ENCODE measurements at regions not wholly inside any gene's neighbourhood (a gene's known extent, or its start where the extent isn't known, plus 50 kb on each side); places are given as distances from the start of the nearest gene placed in this dataset.

DNA sequence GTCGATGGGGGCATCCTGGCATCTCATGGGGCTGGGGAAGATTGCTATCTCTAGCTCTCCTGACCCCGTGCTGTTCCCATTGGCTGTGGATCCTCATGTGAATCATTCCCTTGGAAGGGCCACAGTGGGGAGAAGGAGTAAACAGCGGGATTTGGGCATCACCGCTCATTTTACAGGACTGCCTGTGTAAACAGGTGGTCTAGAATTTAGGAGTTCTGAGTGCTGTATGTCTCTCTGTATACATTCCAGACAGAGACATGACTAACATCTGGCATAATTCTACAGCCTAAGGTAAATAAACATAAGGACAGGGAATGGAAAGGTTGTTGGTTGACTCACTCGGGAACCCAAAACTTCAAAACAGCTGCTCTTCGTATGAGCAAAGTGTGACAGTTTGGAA is 92.7 kb downstream of the COPS8 start:
- Histone ChIP-seq H3K4me3 (ENCODE audit: low read depth in 1 of 3, low read length in 3 of 3) (no peak overlapping the region), H3K4me1 (ENCODE audit: control insufficient read depth in 3 of 3, insufficient read depth in 2 of 3, low read depth in 1 of 3, low read length in 2 of 3) (no peaks in the 10 kb centered on the region), H3K27me3 (ENCODE audit: control insufficient read depth in 3 of 3, insufficient read depth in 3 of 3, low read length in 3 of 3) (peaks cover 0 to 5% (median 0%) of the 10 kb centered on the region in 3 donors), H3K9me3 (ENCODE audit: control insufficient read depth in 2 of 2, insufficient read depth in 1 of 2, low read depth in 1 of 2, low read length in 1 of 2) (no peaks in the 10 kb centered on the region), H3K36me3 (ENCODE audit: control insufficient read depth in 3 of 3, insufficient read depth in 2 of 3, low read depth in 1 of 3, low read length in 3 of 3) (no peaks in the 10 kb centered on the region), H3K27ac (ENCODE audit: low read depth in 1 of 3, low read length in 2 of 3) (peak overlapping the region in 1 of 3 donors; percentile 74)
- FAIRE-seq (no peak), DNase-seq (no peak)
- 78 to 86% (median 79%) methylated on average over 6 of the region's 6 CpGs for WGBS, 3 donors

GRCh38 chr2:237179161-237179560 is 93.5 kb downstream of the COPS8 start:
- DNase-seq (no peak), FAIRE-seq (no peak)
- Histone ChIP-seq H3K9me3 (ENCODE audit: control insufficient read depth in 2 of 2, insufficient read depth in 1 of 2, low read depth in 1 of 2, low read length in 1 of 2) (no peaks in the 10 kb centered on the region), H3K27ac (ENCODE audit: low read depth in 1 of 3, low read length in 2 of 3) (no peak overlapping the region), H3K27me3 (ENCODE audit: control insufficient read depth in 3 of 3, insufficient read depth in 3 of 3, low read length in 3 of 3) (peaks cover 0 to 5% (median 0%) of the 10 kb centered on the region in 3 donors), H3K4me1 (ENCODE audit: control insufficient read depth in 3 of 3, insufficient read depth in 2 of 3, low read depth in 1 of 3, low read length in 2 of 3) (no peaks in the 10 kb centered on the region), H3K36me3 (ENCODE audit: control insufficient read depth in 3 of 3, insufficient read depth in 2 of 3, low read depth in 1 of 3, low read length in 3 of 3) (no peaks in the 10 kb centered on the region), H3K4me3 (ENCODE audit: low read depth in 1 of 3, low read length in 3 of 3) (no peak overlapping the region)
- 92 to 94% (median 93%) methylated on average over 5 of the region's 5 CpGs for WGBS, 3 donors

DNA sequence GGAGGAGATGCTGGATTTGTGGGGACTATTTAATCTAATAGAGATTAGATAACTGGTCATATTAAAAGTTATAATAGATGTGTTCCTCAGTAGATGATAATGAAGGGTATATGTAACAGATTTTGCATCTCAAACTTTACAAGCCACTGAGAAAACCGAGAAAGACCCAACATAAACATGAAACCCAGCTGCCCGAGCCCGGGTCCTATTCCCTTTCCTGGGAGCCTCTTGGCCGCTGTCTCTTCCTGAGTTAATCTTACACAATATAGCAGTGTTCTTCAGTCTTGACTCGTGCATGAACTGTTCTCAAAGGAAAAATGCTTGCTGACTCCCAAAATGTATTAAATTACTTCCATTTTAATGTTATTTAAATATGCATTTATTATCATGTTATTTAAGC is 94.5 kb downstream of the COPS8 start:
- FAIRE-seq (no peak), DNase-seq (no peak)
- Histone ChIP-seq H3K4me1 (ENCODE audit: control insufficient read depth in 3 of 3, insufficient read depth in 2 of 3, low read depth in 1 of 3, low read length in 2 of 3) (no peaks in the 10 kb centered on the region), H3K36me3 (ENCODE audit: control insufficient read depth in 3 of 3, insufficient read depth in 2 of 3, low read depth in 1 of 3, low read length in 3 of 3) (no peaks in the 10 kb centered on the region), H3K27ac (ENCODE audit: low read depth in 1 of 3, low read length in 2 of 3) (peak overlapping the region in 1 of 3 donors; percentile 48), H3K9me3 (ENCODE audit: control insufficient read depth in 2 of 2, insufficient read depth in 1 of 2, low read depth in 1 of 2, low read length in 1 of 2) (no peaks in the 10 kb centered on the region), H3K4me3 (ENCODE audit: low read depth in 1 of 3, low read length in 3 of 3) (no peak overlapping the region), H3K27me3 (ENCODE audit: control insufficient read depth in 3 of 3, insufficient read depth in 3 of 3, low read length in 3 of 3) (peaks cover 0 to 5% (median 0%) of the 10 kb centered on the region in 3 donors)
- WGBS, 3 donors = 72 to 83% (median 80%) methylated on average over 5 of the region's 5 CpGs

DNA sequence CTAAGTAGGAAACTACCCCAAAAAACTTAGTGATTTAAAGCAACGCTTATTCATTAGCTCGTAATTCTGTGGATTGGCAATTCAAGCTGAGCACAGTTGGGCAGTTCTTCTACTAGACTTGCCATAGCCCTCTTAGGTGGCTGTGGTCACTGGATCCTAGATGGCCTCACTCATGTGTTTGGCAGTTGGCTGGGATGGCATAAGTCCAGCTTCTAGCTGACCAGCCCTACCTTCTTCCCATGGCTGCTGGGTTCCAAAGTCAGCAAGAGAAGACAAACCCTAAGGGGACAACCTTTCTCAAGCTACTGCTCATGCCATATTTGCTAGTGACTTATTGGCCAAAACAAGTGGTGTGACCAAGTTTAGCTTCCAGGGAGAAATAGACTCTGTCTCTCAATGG is 95.3 kb downstream of the COPS8 start:
- 94 to 100% (median 95%) methylated on average over 2 of the region's 2 CpGs for WGBS, 3 donors
- no peaks in the 10 kb centered on the region for H3K9me3 ChIP-seq (ENCODE audit: control insufficient read depth in 2 of 2, insufficient read depth in 1 of 2, low read depth in 1 of 2, low read length in 1 of 2)
- DNase-seq (no peak), FAIRE-seq (no peak)
- peak overlapping the region in 1 of 3 donors; percentile 9 for H3K27ac ChIP-seq (ENCODE audit: low read depth in 1 of 3, low read length in 2 of 3)
- H3K36me3 ChIP-seq (ENCODE audit: control insufficient read depth in 3 of 3, insufficient read depth in 2 of 3, low read depth in 1 of 3, low read length in 3 of 3) = no peaks in the 10 kb centered on the region
- H3K4me1 ChIP-seq (ENCODE audit: control insufficient read depth in 3 of 3, insufficient read depth in 2 of 3, low read depth in 1 of 3, low read length in 2 of 3) = no peaks in the 10 kb centered on the region
- H3K27me3 ChIP-seq (ENCODE audit: control insufficient read depth in 3 of 3, insufficient read depth in 3 of 3, low read length in 3 of 3) = peaks cover 0 to 5% (median 0%) of the 10 kb centered on the region in 3 donors
- no peak overlapping the region for H3K4me3 ChIP-seq (ENCODE audit: low read depth in 1 of 3, low read length in 3 of 3)

DNA sequence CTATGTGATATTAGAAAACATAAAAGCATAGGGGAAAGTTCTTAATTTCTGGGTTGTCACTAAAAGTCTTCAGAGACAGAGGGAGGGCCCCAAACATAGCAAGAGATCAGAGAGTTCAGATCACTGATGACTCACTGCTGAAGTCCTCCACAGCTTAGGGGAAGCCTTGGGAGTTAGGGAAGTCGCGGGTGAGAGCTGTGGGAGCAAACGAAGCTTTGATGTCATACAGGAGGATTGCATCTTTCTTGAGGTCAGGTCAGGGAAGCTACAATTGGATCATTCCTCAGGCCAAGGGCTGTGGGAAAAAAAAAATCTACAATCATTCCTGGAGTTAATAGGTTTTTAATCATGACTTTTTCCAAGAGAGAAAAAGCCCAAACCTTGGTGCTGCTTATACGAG is 96.2 kb downstream of the COPS8 start:
- peak overlapping the region in 1 of 3 donors; percentile 69 for H3K27ac ChIP-seq (ENCODE audit: low read depth in 1 of 3, low read length in 2 of 3)
- no peak for DNase-seq
- 45 to 60% (median 49%) methylated on average over 4 of the region's 4 CpGs for WGBS, 3 donors

DNA sequence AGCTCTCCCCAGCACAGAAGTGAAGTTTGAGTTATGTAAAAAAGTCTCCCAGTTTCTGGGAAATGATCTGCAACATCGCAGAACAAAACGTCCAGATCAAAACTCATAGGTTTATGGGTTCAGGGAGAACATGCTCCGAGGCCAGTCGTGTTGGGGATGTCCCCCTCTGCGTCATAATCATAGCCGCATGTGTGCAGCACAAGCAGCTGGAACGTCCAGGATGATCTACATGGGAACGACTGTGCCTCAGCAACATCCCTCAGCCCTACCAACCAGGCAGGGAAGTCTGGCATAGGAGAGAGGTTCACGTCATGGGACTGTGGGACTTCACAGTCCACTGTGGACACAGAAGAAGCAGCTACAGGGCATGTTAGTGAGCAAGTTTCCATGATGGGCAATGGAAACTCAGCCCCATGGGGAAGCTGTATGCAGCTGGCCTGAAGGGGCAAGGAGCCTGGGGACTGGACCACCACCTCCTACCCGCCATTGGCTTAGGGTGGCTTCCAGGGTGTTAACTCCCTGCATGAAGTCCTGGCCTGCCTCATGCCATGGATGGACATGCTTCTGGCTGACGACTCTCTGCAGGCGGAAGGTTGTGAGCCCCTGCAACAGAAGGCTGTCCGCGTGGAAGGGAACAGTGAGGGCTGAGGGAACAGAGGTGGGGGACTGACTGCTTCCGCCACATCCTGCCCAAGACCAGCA is 96.9 kb downstream of the COPS8 start:
- Histone ChIP-seq H3K27ac (ENCODE audit: low read depth in 1 of 3, low read length in 2 of 3) (peak overlapping the region in 1 of 3 donors; percentile 69), H3K27me3 (ENCODE audit: control insufficient read depth in 3 of 3, insufficient read depth in 3 of 3, low read length in 3 of 3) (peaks cover 0 to 5% (median 2%) of the 10 kb centered on the region in 3 donors), H3K4me3 (ENCODE audit: low read depth in 1 of 3, low read length in 3 of 3) (no peak overlapping the region), H3K36me3 (ENCODE audit: control insufficient read depth in 3 of 3, insufficient read depth in 2 of 3, low read depth in 1 of 3, low read length in 3 of 3) (no peaks in the 10 kb centered on the region), H3K9me3 (ENCODE audit: control insufficient read depth in 2 of 2, insufficient read depth in 1 of 2, low read depth in 1 of 2, low read length in 1 of 2) (no peaks in the 10 kb centered on the region), H3K4me1 (ENCODE audit: control insufficient read depth in 3 of 3, insufficient read depth in 2 of 3, low read depth in 1 of 3, low read length in 2 of 3) (no peaks in the 10 kb centered on the region)
- 80 to 86% (median 85%) methylated on average over 15 of the region's 15 CpGs for WGBS, 3 donors
- FAIRE-seq = no peak
- no peak for DNase-seq

More for the DNA sequence above, 96.2 kb downstream of the COPS8 start:
- no peaks in the 10 kb centered on the region for H3K9me3 ChIP-seq (ENCODE audit: control insufficient read depth in 2 of 2, insufficient read depth in 1 of 2, low read depth in 1 of 2, low read length in 1 of 2)
- no peak for FAIRE-seq
- H3K4me1 ChIP-seq (ENCODE audit: control insufficient read depth in 3 of 3, insufficient read depth in 2 of 3, low read depth in 1 of 3, low read length in 2 of 3) = no peaks in the 10 kb centered on the region
- peaks cover 0 to 5% (median 2%) of the 10 kb centered on the region in 3 donors for H3K27me3 ChIP-seq (ENCODE audit: control insufficient read depth in 3 of 3, insufficient read depth in 3 of 3, low read length in 3 of 3)
- H3K4me3 ChIP-seq (ENCODE audit: low read depth in 1 of 3, low read length in 3 of 3) = no peak overlapping the region
- no peaks in the 10 kb centered on the region for H3K36me3 ChIP-seq (ENCODE audit: control insufficient read depth in 3 of 3, insufficient read depth in 2 of 3, low read depth in 1 of 3, low read length in 3 of 3)

GRCh38 chr2:237184192-237184918 is 98.7 kb downstream of the COPS8 start:
- Histone ChIP-seq H3K27me3 (ENCODE audit: control insufficient read depth in 3 of 3, insufficient read depth in 3 of 3, low read length in 3 of 3) (peaks cover 0 to 5% (median 2%) of the 10 kb centered on the region in 3 donors), H3K36me3 (ENCODE audit: control insufficient read depth in 3 of 3, insufficient read depth in 2 of 3, low read depth in 1 of 3, low read length in 3 of 3) (no peaks in the 10 kb centered on the region), H3K27ac (ENCODE audit: low read depth in 1 of 3, low read length in 2 of 3) (peak overlapping the region in 1 of 3 donors; percentile 48), H3K4me1 (ENCODE audit: control insufficient read depth in 3 of 3, insufficient read depth in 2 of 3, low read depth in 1 of 3, low read length in 2 of 3) (no peaks in the 10 kb centered on the region), H3K9me3 (ENCODE audit: control insufficient read depth in 2 of 2, insufficient read depth in 1 of 2, low read depth in 1 of 2, low read length in 1 of 2) (no peaks in the 10 kb centered on the region), H3K4me3 (ENCODE audit: low read depth in 1 of 3, low read length in 3 of 3) (no peak overlapping the region)
- no peak for FAIRE-seq
- no peak for DNase-seq
- WGBS, 3 donors = 81 to 83% (median 82%) methylated on average over 14 of the region's 14 CpGs

- Histone ChIP-seq H3K27ac (ENCODE audit: low read depth in 1 of 3, low read length in 2 of 3) (peak overlapping the region in 1 of 3 donors; percentile 48), H3K9me3 (ENCODE audit: control insufficient read depth in 2 of 2, insufficient read depth in 1 of 2, low read depth in 1 of 2, low read length in 1 of 2) (no peaks in the 10 kb centered on the region), H3K4me1 (ENCODE audit: control insufficient read depth in 3 of 3, insufficient read depth in 2 of 3, low read depth in 1 of 3, low read length in 2 of 3) (no peaks in the 10 kb centered on the region), H3K4me3 (ENCODE audit: low read depth in 1 of 3, low read length in 3 of 3) (no peak overlapping the region), H3K36me3 (ENCODE audit: control insufficient read depth in 3 of 3, insufficient read depth in 2 of 3, low read depth in 1 of 3, low read length in 3 of 3) (no peaks in the 10 kb centered on the region), H3K27me3 (ENCODE audit: control insufficient read depth in 3 of 3, insufficient read depth in 3 of 3, low read length in 3 of 3) (peaks cover 0 to 5% (median 2%) of the 10 kb centered on the region in 3 donors)
- WGBS, 3 donors = 73 to 75% (median 74%) methylated on average over 9 of the region's 9 CpGs
- DNase-seq (no peak), FAIRE-seq (no peak)
Measured at GRCh38 chr2:237184919-237185552, 99.3 kb downstream of the COPS8 start.

Measured in small intestine (tissue), 7 donors.